Aorta (tissue), 5 donors: ENCODE measurements at regions not wholly inside any gene's neighbourhood (a gene's known extent, or its start where the extent isn't known, plus 50 kb on each side); places are given as distances from the start of the nearest gene placed in this dataset.

Source experiments
- ATAC-seq: fragments of 200-7000 bp; cut with Tn5 transposase; one replicate; pipeline ENCODE4 v1.9.1; 2022; ENCODE audit warnings: moderate library complexity; ENCODE audit not compliant: low FRiP score
- DNase-seq, 2 donors: peaks; one replicate each; pipeline ENCODE4 v3.0.0-alpha.2; 2020
- H3K27ac ChIP-seq, 2 donors: one replicate each; pipeline ENCODE4 v1.5.1; 2013; ENCODE audit warnings: low read length in 2 of 2, mild to moderate bottlenecking in 2 of 2, moderate library complexity in 2 of 2, control low read depth in 1 of 2, inconsistent platforms in 1 of 2, low read depth in 1 of 2
- H3K27me3 ChIP-seq, 2 donors: one replicate each; pipeline ENCODE4 v1.6.1; 2013; ENCODE audit warnings: control low read depth in 1 of 2, low read length in 1 of 2, mild to moderate bottlenecking in 1 of 2, moderate library complexity in 1 of 2; ENCODE audit not compliant: insufficient read depth in 2 of 2, control insufficient read depth in 1 of 2
- H3K36me3 ChIP-seq, 2 donors: one replicate each; pipeline ENCODE4 v1.6.1; 2013; ENCODE audit warnings: control low read depth in 1 of 2, low read length in 1 of 2, mild to moderate bottlenecking in 1 of 2; ENCODE audit not compliant: insufficient read depth in 2 of 2, control insufficient read depth in 1 of 2
- H3K4me1 ChIP-seq, 2 donors: one replicate each; pipeline ENCODE4 v1.6.1; 2013; ENCODE audit warnings: low read length in 2 of 2, control low read depth in 1 of 2, mild to moderate bottlenecking in 1 of 2, moderate library complexity in 1 of 2; ENCODE audit not compliant: insufficient read depth in 2 of 2, control insufficient read depth in 1 of 2
- H3K4me3 ChIP-seq, 2 donors: one replicate each; pipeline ENCODE4 v1.5.1; 2013; ENCODE audit warnings: low read length in 2 of 2, control low read depth in 1 of 2, mild to moderate bottlenecking in 1 of 2
- H3K9me3 ChIP-seq: one replicate; pipeline ENCODE4 v1.6.1; 2013; ENCODE audit warnings: mild to moderate bottlenecking, low read length; ENCODE audit not compliant: control insufficient read depth
- WGBS, 2 donors: extraction: QIAGEN DNeasy Blood & Tissue Kit; methylation state at CpG; one replicate each; pipeline ENCODE4 v1.1.7; 2013; 5-methylcytosine and 5-hydroxymethylcytosine counted together
- intact Hi-C, 2 donors: fragments of 100-400 bp; cut with DNase I; formaldehyde crosslinking; loops; one replicate each; pipeline versions ENCODE4 v1.14.2 to v1.15.0; 2022
- donor health status: healthy with polysubstance abuse.
- donor health status: Bipolar disorder and iron deficiency.
- donor health status: DM: no; HTN: no; CAD: no.
- donor health status: DM: no; HTN: no; CAD: no.
- donor health status: DM: yes; HTN: yes; CAD: no.

DNA sequence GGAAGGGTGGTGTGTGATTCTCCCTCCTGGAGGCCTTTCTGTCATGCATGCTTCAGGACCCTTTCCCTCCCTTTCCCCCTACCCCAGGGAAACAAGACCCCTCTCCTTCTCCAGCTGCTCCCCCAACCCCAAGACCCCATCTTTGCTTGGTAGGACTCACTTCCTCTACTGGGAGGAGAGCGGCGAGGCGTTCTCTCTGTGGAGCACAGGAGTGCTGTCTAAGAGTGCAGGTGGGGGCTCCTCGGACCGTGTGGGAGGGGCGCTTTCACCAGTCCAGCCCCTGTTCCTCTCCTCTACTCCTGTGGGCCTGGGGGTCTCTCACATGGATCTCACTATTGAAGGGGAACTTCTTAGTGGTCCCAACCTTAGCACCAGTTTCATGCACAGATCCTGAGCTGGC, 456.1 kb upstream of the ASIC2 start:
- no peak for ATAC-seq
- intact Hi-C loops, result loop anchor here in 1 of 2 donors (10.0 kb wide), 1 partner anchor 714 kb away; no protein-coding TSS in a partner anchor

DNA sequence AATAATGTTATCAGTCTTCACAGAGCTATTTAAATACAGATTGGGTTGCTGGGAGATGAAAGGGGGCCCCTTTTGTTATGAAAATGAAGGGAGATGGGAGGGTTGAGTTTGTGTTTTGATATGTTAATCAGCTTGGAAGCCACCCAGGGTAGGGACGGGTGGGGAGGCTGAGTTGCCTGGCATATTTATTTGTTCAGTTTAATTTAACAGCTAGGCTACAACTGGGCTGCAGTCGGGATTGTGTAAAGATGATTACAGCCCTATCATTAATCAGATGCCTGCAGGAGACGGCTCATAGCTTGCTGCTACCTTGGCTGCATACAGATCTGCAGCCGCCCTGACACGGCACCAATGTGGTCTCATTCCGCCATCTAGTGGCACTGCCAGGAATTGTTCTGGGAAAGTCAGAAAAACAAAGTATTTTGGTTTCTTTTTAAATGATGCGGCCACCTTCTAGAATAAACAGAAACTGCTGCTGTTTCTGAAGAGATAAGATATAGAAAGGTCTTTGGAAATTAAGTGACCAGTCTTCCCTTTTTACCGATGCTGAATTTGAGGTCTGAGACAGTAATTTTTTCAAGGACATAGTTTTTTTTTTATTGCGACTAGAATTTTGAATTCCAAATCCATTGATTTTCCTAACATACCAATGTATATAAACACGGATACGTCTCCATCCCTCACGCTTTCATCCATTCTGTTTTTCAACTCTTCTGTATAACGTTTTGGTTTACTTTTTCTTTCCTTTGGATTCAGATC, 458.0 kb upstream of the ASIC2 start:
- H3K4me3 ChIP-seq, result no peak overlapping the region
- intact Hi-C loops, result no loop called here
- no peaks in the 10 kb centered on the region for H3K36me3 ChIP-seq
- peak; percentile 72 to 81 for DNase-seq
- no peaks in the 10 kb centered on the region for H3K4me1 ChIP-seq
- H3K9me3 ChIP-seq, result peaks cover 6% of the 10 kb centered on the region
- WGBS, 2 donors, result 2 to 3% methylated on average over 13 of the region's 13 CpGs
- H3K27ac ChIP-seq, result no peak overlapping the region
- peak; percentile 87 for ATAC-seq
- H3K27me3 ChIP-seq, result no peaks in the 10 kb centered on the region

More for the DNA sequence above, 456.1 kb upstream of the ASIC2 start:
- Histone ChIP-seq H3K4me1 (no peaks in the 10 kb centered on the region), H3K9me3 (no peaks in the 10 kb centered on the region), H3K36me3 (no peaks in the 10 kb centered on the region), H3K27ac (no peak overlapping the region), H3K27me3 (no peaks in the 10 kb centered on the region), H3K4me3 (no peak overlapping the region)
- WGBS, 2 donors, result 84 to 92% methylated on average over 6 of the region's 6 CpGs
- DNase-seq, result no peak

DNA sequence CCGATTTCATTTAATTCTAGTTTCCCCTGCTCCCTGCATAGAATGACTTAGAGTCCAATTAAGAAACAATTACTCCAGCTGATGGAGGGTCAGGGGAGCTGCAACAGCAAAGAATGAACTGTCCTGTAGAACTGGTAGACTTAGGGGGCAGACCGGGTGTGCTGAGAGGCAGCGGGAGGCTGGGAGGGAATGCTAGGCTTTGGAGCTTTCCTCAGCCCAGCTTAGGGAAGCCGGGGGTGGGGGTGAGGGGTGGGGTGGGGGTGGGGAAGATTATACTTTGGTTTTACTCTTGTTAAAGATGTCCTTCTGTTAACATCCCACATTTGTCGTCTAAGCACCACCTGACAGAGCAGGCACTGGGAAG, 458.6 kb upstream of the ASIC2 start:
- intact Hi-C loops, result no loop called here
- ATAC-seq (no peak), DNase-seq (no peak)
- Histone ChIP-seq H3K27me3 (no peaks in the 10 kb centered on the region), H3K4me3 (no peak overlapping the region), H3K4me1 (no peaks in the 10 kb centered on the region), H3K27ac (no peak overlapping the region), H3K9me3 (peaks cover 8% of the 10 kb centered on the region), H3K36me3 (no peaks in the 10 kb centered on the region)
- 5 to 8% methylated on average over 5 of the region's 5 CpGs for WGBS, 2 donors

DNA sequence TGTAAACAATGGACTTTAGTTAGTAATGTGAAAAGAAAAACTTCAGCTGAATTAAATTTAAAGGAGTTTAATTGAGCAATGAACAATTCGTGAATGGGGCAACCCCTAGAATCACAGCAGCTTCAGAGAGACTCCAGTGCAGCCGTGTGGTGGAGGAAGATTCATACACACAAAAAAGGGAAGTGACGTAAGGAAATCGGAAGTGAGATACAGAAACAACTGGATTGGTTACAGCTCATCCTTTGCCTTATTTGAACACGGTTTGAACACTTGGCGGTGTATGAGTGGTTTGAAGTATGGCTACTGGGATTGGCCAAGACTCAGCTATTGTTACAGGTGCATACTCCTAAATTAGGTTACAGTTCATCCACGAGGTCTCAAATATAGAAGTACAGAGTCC, 460.4 kb upstream of the ASIC2 start:
- Histone ChIP-seq H3K27ac (no peak overlapping the region), H3K27me3 (peaks cover 0 to 1% of the 10 kb centered on the region in 2 donors), H3K4me3 (no peak overlapping the region), H3K4me1 (no peaks in the 10 kb centered on the region), H3K9me3 (peaks cover 15% of the 10 kb centered on the region), H3K36me3 (no peaks in the 10 kb centered on the region)
- no peak for DNase-seq
- WGBS, 2 donors, result 66 to 68% methylated on average over 7 of the region's 7 CpGs
- intact Hi-C loops, result no loop called here
- ATAC-seq, result no peak

DNA sequence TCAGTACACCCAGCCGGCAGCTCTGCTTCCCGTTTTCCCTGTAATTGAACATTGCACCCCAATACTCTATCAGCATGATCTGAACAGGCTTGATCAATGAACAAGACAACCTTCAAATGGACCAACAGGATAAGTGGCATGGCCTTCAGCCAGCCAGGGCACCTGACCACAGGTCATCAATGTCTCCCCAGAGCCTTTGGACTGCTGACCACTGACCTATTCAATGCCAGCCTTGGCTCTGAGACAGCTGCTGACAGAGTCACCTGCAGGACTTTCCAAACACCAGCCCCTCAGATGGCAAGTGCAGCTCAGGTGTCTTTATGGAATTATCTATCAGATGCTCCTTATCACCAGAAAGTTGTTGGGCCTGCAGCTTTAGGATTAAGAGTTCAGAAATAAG, 462.9 kb upstream of the ASIC2 start:
- DNase-seq (no peak), ATAC-seq (no peak)
- H3K4me1 ChIP-seq, result no peaks in the 10 kb centered on the region
- no peaks in the 10 kb centered on the region for H3K36me3 ChIP-seq
- no peak overlapping the region for H3K4me3 ChIP-seq
- intact Hi-C loops, result no loop called here
- no peak overlapping the region for H3K27ac ChIP-seq
- peaks cover 0 to 1% of the 10 kb centered on the region in 2 donors for H3K27me3 ChIP-seq
- 88 to 95% methylated on average over 2 of the region's 2 CpGs for WGBS, 2 donors
- H3K9me3 ChIP-seq, result peaks cover 15% of the 10 kb centered on the region

DNA sequence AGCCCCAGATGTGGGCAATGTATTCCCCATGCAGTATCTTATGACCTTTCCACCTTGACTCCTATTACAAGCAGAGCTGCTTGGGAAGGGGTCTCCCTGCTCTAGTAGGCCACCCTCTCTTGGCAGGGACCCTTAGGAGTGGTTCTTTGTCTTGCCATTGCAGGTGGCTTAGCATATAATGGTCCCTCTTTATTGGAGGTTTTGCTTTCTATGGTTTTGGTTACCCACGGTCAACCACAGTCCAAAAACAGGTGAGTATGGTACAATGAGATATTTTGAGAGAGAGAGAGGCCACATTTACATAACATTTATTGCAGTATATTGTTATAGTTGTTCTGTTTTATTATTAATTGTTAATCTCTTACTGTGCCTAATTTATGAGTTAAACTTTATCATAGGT, 472.8 kb upstream of the ASIC2 start:
- no peaks in the 10 kb centered on the region for H3K27me3 ChIP-seq
- H3K9me3 ChIP-seq, result peaks cover 5% of the 10 kb centered on the region
- no peaks in the 10 kb centered on the region for H3K4me1 ChIP-seq
- ATAC-seq, result no peak
- DNase-seq, result no peak
- no peak overlapping the region for H3K4me3 ChIP-seq
- H3K27ac ChIP-seq, result no peak overlapping the region
- intact Hi-C loops, result no loop called here
- no peaks in the 10 kb centered on the region for H3K36me3 ChIP-seq
- 88 to 93% methylated on average over 1 of the region's 1 CpG for WGBS, 2 donors

DNA sequence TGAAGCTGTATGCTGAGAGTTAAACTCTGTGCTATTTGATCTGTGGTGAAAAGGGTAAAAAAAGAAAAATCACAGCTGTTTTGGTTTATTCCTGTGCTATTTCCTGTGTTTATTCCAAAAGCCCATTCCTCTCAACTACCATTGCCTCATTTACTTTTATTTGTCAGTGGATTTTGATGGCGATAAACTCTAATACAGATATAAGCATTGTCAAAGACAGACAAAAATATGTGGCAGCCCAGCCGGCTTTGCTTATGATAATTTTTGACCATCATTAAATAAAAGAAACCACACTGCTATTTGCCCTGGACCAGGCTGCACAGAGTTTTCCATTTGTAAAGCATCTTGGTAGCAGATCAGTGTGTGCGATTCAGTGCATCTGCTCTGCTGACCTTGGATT, 473.6 kb upstream of the ASIC2 start:
- ATAC-seq (no peak), DNase-seq (no peak)
- H3K4me1 ChIP-seq, result no peaks in the 10 kb centered on the region
- no peak overlapping the region for H3K27ac ChIP-seq
- no peaks in the 10 kb centered on the region for H3K27me3 ChIP-seq
- WGBS, 2 donors, result 60 to 71% methylated on average over 3 of the region's 3 CpGs
- H3K9me3 ChIP-seq, result peaks cover 5% of the 10 kb centered on the region
- intact Hi-C loops, result no loop called here
- H3K36me3 ChIP-seq, result no peaks in the 10 kb centered on the region
- H3K4me3 ChIP-seq, result no peak overlapping the region

DNA sequence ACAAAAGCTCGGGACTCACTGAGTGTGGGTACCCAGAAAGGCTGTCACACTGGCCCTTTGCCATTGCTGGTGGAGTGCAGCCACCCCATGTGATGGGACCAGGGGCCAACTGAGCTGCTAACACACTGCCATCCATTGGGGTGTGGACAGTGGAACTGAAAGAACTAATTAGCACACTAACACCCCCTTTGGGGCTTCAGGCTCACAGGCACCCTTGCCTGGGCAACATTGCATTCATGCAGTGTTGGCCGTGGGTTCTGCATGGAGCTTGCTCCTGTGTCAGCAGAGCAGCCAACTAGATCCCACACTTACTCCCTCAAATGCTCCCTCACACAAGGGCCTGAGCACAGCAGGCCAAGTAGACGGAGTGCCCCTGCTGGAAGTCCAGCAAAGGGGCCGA, 476.0 kb upstream of the ASIC2 start:
- Histone ChIP-seq H3K27me3 (no peaks in the 10 kb centered on the region), H3K36me3 (no peaks in the 10 kb centered on the region), H3K27ac (no peak overlapping the region), H3K9me3 (peaks cover 5% of the 10 kb centered on the region), H3K4me3 (no peak overlapping the region), H3K4me1 (no peaks in the 10 kb centered on the region)
- WGBS, 2 donors, result 51 to 58% methylated on average over 4 of the region's 4 CpGs
- DNase-seq (no peak), ATAC-seq (no peak)
- intact Hi-C loops, result no loop called here

DNA sequence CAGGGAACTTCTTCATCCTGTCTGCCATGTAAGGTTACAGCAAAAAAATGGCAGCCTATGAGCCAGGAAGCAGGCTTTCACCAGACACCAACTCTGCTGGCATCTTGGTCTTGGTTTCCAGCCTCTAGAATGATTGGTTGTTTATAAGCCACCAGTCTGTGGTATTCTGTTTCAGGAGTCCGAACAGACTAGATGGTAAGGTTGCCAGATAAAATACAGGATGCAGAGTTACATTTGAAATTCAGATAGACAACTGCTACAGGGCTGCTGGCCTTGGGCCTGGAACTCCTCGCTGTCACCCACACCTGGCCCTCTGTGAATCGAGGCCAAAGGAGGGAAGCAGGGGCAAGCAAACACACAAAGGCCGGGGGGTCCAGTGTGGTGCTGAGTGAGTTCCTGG, 478.8 kb upstream of the CCL2 start:
- no peak for ATAC-seq
- no peak overlapping the region for H3K27ac ChIP-seq
- no peak overlapping the region for H3K4me3 ChIP-seq
- H3K9me3 ChIP-seq, result peaks cover 2% of the 10 kb centered on the region
- WGBS, 2 donors, result 64 to 65% methylated on average over 4 of the region's 4 CpGs
- H3K36me3 ChIP-seq, result no peaks in the 10 kb centered on the region
- no peak for DNase-seq
- H3K4me1 ChIP-seq, result no peaks in the 10 kb centered on the region
- intact Hi-C loops, result no loop called here
- H3K27me3 ChIP-seq, result no peaks in the 10 kb centered on the region
